HCT116 (cell line): ENCODE measurements at regions not wholly inside any gene's neighbourhood (a gene's known extent, or its start where the extent isn't known, plus 50 kb on each side); places are given as distances from the start of the nearest gene placed in this dataset.

Experiments used
- ATAC-seq: fragments of 200-7000 bp; cut with Tn5 transposase; 2 replicates; pipeline ENCODE4 v1.9.1; 2020; ENCODE audit warnings: mild to moderate bottlenecking, moderate library complexity
- BruUV-seq: library from RNA; stranded (reverse); fragments of 400-500 nt; replicated peaks from 2 replicates; lab custom pipeline; 2021; lab: Mats Ljungman, UMichigan
- CTCF ChIA-PET: fragments of 300-600 bp; sonication (Branson Sonifier 250); formaldehyde crosslinking; loops from one replicate; lab custom pipeline; 2021; ENCODE audit warnings: antibody characterized with exemption; lab: Charles Lee
- POLR2A ChIA-PET: fragments of 300-600, 350-600 bp; sonication (Branson Sonifier 250); formaldehyde crosslinking; loops from one replicate; lab custom pipeline; 2021; ENCODE audit warnings: antibody characterized with exemption; lab: Charles Lee
- RAD21 ChIA-PET, 2 experiments: fragments of 300-600 bp; sonication (Branson Sonifier 250); formaldehyde crosslinking; loops; one replicate each; lab custom pipeline; 2023; ENCODE audit warnings: low total read pairs in 2 of 2; ENCODE audit not compliant: uncharacterized antibody in 2 of 2, unreplicated experiment in 2 of 2, low non-redundant PET in 1 of 2; lab: Charles Lee
- DNase-seq: peaks from one replicate; pipeline ENCODE4 v3.0.0-alpha.2; 2010; ENCODE audit warnings: low read depth, low spot score
- H2AFZ ChIP-seq: fragments of 200-600 bp; shearing (Covaris generic), sonication (generic); 2 replicates; pipeline ENCODE4 v1.6.1; 2017; ENCODE audit warnings: low read depth, mixed run types, mixed read lengths, antibody characterized with exemption, low read length; ENCODE audit not compliant: poor library complexity, severe bottlenecking
- H3K27ac ChIP-seq: 2 replicates; pipeline ENCODE4 v1.5.1; 2012; ENCODE audit warnings: low read depth, low read length
- H3K27me3 ChIP-seq: fragments of 200-600 bp; sonication (generic); 2 replicates; pipeline ENCODE4 v1.6.1; 2016; ENCODE audit warnings: mixed run types, low read length, mixed read lengths; ENCODE audit not compliant: insufficient read depth
- H3K36me3 ChIP-seq, 2 experiments: fragments of 200-500 bp in 1 of 2; fragments of 200-600 bp in 1 of 2; sonication (Bioruptor generic) in 1 of 2; sonication (generic) in 1 of 2; 2 replicates each; pipeline versions ENCODE4 v1.5.1 to v1.6.1; 2014 to 2016; ENCODE audit warnings: low read length in 2 of 2, inconsistent platforms in 1 of 2, mixed read lengths in 1 of 2, mixed run types in 1 of 2; ENCODE audit not compliant: insufficient read depth in 2 of 2, control insufficient read depth in 1 of 2
- H3K4me1 ChIP-seq, 2 experiments: fragments of 200-600 bp in 1 of 2; sonication (generic) in 1 of 2; 2 replicates each; pipeline versions ENCODE4 v1.5.1 to v1.6.1; 2012 to 2017; ENCODE audit warnings: low read length in 2 of 2, inconsistent platforms in 1 of 2, mild to moderate bottlenecking in 1 of 2, mixed read lengths in 1 of 2, mixed run types in 1 of 2, moderate library complexity in 1 of 2; ENCODE audit not compliant: insufficient read depth in 2 of 2, control insufficient read depth in 1 of 2
- H3K4me2 ChIP-seq: fragments of 200-600 bp; sonication (generic); 2 replicates; pipeline ENCODE4 v1.6.1; 2017; ENCODE audit warnings: mixed run types, low read length, mixed read lengths
- H3K4me3 ChIP-seq, 2 experiments: fragments of 200-600 bp in 1 of 2; sonication (generic) in 1 of 2; replicated peaks in 1 of 2; 2 replicates each; pipeline ENCODE4 v1.5.1; 2011 to 2016; ENCODE audit warnings: low read length in 2 of 2, control low read depth in 1 of 2, low read depth in 1 of 2, mild to moderate bottlenecking in 1 of 2, mixed read lengths in 1 of 2, mixed run types in 1 of 2
- H3K79me2 ChIP-seq: fragments of 200-600 bp; sonication (generic); 2 replicates; pipeline ENCODE4 v1.6.1; 2017; ENCODE audit warnings: mild to moderate bottlenecking, mixed run types, low read length, moderate library complexity, mixed read lengths; ENCODE audit not compliant: insufficient read depth
- H3K9ac ChIP-seq: fragments of 200-600 bp; sonication (generic); 2 replicates; pipeline ENCODE4 v1.6.1; 2016; ENCODE audit warnings: low read length, mixed read lengths
- H3K9me2 ChIP-seq: fragments of 200-600 bp; sonication (generic), shearing (Covaris generic); 2 replicates; pipeline ENCODE4 v1.6.1; 2017; ENCODE audit warnings: mixed run types, mild to moderate bottlenecking, moderate library complexity; ENCODE audit not compliant: insufficient read depth
- H3K9me3 ChIP-seq, 2 experiments: fragments of 200-500 bp in 1 of 2; fragments of 200-600 bp in 1 of 2; sonication (Bioruptor generic) in 1 of 2; sonication (generic) in 1 of 2; 2 replicates each; pipeline ENCODE4 v1.6.1; 2014 to 2017; ENCODE audit warnings: low read length in 2 of 2, mixed read lengths in 2 of 2, inconsistent platforms in 1 of 2, low read depth in 1 of 2, mild to moderate bottlenecking in 1 of 2, mixed run types in 1 of 2, moderate library complexity in 1 of 2; ENCODE audit not compliant: control insufficient read depth in 1 of 2, insufficient read depth in 1 of 2
- H4K20me1 ChIP-seq: fragments of 200-600 bp; sonication (generic), shearing (Covaris generic); 2 replicates; pipeline ENCODE4 v1.6.1; 2017; ENCODE audit warnings: mixed run types, mild to moderate bottlenecking, moderate library complexity; ENCODE audit not compliant: insufficient read depth
- EGR1 ChIP-seq: IDR thresholded peaks from 2 replicates; pipeline ENCODE4 v1.6.1; 2012; ENCODE audit warnings: low read depth
- EZH2phosphoT487 ChIP-seq: fragments of 200-600 bp; IDR thresholded peaks from 2 replicates; pipeline ENCODE4 v1.6.1; 2018; ENCODE audit warnings: antibody characterized with exemption, borderline replicate concordance
- POLR2A ChIP-seq: IDR thresholded peaks from 2 replicates; pipeline ENCODE4 v1.7.0; 2011; ENCODE audit warnings: borderline replicate concordance; ENCODE audit not compliant: insufficient read depth, insufficient read length; ENCODE audit errors: extremely low read depth
- SIN3A ChIP-seq: IDR thresholded peaks from 2 replicates; pipeline ENCODE4 v1.6.1; 2012; ENCODE audit warnings: low read depth
- SP1 ChIP-seq: IDR thresholded peaks from 2 replicates; pipeline ENCODE4 v1.6.1; 2012; ENCODE audit warnings: low read depth
- TCF7L2 ChIP-seq: IDR thresholded peaks from 2 replicates; pipeline ENCODE4 v1.7.0; 2011; ENCODE audit warnings: borderline replicate concordance, inconsistent platforms; ENCODE audit not compliant: insufficient read depth, insufficient read length; ENCODE audit errors: extremely low read depth
- ZFX ChIP-seq: fragments of 450-650 bp; IDR thresholded peaks from 2 replicates; pipeline ENCODE4 v1.6.1; 2017
- ZNF274 ChIP-seq: fragments of 200-500 bp; sonication (Bioruptor generic); IDR thresholded peaks from 2 replicates; pipeline ENCODE4 v1.6.1; 2014; ENCODE audit warnings: mild to moderate bottlenecking, low read depth, low read length, inconsistent platforms
- intact Hi-C: fragments of 100-400 bp; cut with micrococcal nuclease; formaldehyde crosslinking; loops from 2 replicates; pipeline ENCODE4 v1.10.0; 2022
- TF ChIP-seq, protein P1 (sequence below): IDR thresholded peaks from 2 replicates; pipeline ENCODE4 v1.6.1; 2012; ENCODE audit warnings: low read depth
- TF ChIP-seq, protein P2 (sequence below): IDR thresholded peaks from 2 replicates; pipeline ENCODE4 v1.6.1; 2011; ENCODE audit warnings: mild to moderate bottlenecking, low read length, moderate library complexity; ENCODE audit not compliant: insufficient replicate concordance; ENCODE audit errors: extremely low read depth
- TF ChIP-seq, protein P3 (sequence below): IDR thresholded peaks from 2 replicates; pipeline ENCODE4 v1.6.1; 2012

DNA sequence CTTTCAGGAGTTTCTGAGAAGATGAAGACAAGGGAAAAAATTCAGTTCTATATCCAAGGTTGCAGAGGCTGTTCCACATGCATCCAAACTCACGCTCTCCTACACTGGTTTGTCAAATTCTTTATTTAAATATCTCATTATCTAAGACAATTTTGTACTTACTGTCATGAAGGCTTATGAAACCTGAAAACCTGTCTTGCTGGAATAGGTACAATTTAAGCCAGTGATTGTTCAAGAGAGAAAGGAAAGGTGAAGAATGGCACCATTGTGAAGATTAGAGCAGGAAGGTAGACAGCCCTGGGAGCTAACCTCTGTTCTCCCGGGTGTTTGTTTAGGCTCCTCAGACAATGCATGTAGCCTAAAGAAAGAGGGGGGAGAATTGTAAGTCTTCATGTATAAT lies 315.1 kb upstream of the PRKD1 start:
- Histone ChIP-seq H3K4me3 (no peak overlapping the region), H3K79me2 (no peaks in the 10 kb centered on the region), H3K27me3 (no peaks in the 10 kb centered on the region), H2AFZ (no peak overlapping the region), H3K9ac (no peak overlapping the region), H3K4me1 (no peaks in the 10 kb centered on the region), H4K20me1 (no peaks in the 10 kb centered on the region), H3K27ac (no peak overlapping the region), H3K36me3 (no peaks in the 10 kb centered on the region), H3K4me2 (no peak overlapping the region), H3K9me2 (no peaks in the 10 kb centered on the region), H3K9me3 (no peaks in the 10 kb centered on the region)
- DNase-seq, result no peak
- TF ChIP-seq, protein P1, sequence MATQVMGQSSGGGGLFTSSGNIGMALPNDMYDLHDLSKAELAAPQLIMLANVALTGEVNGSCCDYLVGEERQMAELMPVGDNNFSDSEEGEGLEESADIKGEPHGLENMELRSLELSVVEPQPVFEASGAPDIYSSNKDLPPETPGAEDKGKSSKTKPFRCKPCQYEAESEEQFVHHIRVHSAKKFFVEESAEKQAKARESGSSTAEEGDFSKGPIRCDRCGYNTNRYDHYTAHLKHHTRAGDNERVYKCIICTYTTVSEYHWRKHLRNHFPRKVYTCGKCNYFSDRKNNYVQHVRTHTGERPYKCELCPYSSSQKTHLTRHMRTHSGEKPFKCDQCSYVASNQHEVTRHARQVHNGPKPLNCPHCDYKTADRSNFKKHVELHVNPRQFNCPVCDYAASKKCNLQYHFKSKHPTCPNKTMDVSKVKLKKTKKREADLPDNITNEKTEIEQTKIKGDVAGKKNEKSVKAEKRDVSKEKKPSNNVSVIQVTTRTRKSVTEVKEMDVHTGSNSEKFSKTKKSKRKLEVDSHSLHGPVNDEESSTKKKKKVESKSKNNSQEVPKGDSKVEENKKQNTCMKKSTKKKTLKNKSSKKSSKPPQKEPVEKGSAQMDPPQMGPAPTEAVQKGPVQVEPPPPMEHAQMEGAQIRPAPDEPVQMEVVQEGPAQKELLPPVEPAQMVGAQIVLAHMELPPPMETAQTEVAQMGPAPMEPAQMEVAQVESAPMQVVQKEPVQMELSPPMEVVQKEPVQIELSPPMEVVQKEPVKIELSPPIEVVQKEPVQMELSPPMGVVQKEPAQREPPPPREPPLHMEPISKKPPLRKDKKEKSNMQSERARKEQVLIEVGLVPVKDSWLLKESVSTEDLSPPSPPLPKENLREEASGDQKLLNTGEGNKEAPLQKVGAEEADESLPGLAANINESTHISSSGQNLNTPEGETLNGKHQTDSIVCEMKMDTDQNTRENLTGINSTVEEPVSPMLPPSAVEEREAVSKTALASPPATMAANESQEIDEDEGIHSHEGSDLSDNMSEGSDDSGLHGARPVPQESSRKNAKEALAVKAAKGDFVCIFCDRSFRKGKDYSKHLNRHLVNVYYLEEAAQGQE, result no peak
- TF ChIP-seq TCF7L2 (no peak), ZFX (no peak)
- intact Hi-C loops, result no loop called here
- CTCF ChIA-PET, result no interaction called here
- ATAC-seq, result no peak
- RAD21 ChIA-PET, result no interaction called here
- BruUV-seq, result no TSS peak
- POLR2A ChIA-PET, result no interaction called here

DNA sequence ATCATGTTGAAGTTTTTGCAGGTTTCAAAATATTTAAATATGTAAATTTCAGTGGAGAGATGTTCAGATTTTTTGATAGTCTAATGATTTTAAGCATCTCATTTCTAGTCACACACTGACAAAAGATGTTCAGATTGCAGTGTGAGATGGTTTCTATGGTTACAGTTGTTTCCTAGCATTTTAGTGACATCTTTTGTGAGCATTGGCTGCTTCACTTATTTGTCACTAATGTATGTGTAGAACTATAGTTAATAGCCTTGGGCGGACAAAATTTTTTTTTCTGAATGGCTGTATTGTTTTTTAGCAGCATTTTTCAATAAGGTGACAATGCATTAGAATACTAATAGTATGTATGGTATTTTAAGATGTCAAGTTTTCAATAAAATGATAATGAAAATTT lies 315.6 kb upstream of the PRKD1 start:
- BruUV-seq, result no TSS peak
- Histone ChIP-seq H3K4me2 (no peak overlapping the region), H3K27me3 (no peaks in the 10 kb centered on the region), H3K9me2 (no peaks in the 10 kb centered on the region), H2AFZ (no peak overlapping the region), H3K79me2 (no peaks in the 10 kb centered on the region), H3K9me3 (no peaks in the 10 kb centered on the region), H3K36me3 (no peaks in the 10 kb centered on the region), H3K4me3 (no peak overlapping the region), H3K4me1 (no peaks in the 10 kb centered on the region), H3K27ac (no peak overlapping the region), H4K20me1 (no peaks in the 10 kb centered on the region), H3K9ac (no peak overlapping the region)
- ChIA-PET CTCF (no interaction called here), POLR2A (no interaction called here), RAD21 (no interaction called here)
- DNase-seq (no peak), ATAC-seq (no peak)
- intact Hi-C loops, result no loop called here
- TF ChIP-seq, protein P1, result no peak
- TF ChIP-seq, protein P2, sequence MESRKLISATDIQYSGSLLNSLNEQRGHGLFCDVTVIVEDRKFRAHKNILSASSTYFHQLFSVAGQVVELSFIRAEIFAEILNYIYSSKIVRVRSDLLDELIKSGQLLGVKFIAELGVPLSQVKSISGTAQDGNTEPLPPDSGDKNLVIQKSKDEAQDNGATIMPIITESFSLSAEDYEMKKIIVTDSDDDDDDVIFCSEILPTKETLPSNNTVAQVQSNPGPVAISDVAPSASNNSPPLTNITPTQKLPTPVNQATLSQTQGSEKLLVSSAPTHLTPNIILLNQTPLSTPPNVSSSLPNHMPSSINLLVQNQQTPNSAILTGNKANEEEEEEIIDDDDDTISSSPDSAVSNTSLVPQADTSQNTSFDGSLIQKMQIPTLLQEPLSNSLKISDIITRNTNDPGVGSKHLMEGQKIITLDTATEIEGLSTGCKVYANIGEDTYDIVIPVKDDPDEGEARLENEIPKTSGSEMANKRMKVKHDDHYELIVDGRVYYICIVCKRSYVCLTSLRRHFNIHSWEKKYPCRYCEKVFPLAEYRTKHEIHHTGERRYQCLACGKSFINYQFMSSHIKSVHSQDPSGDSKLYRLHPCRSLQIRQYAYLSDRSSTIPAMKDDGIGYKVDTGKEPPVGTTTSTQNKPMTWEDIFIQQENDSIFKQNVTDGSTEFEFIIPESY, result no peak
- TF ChIP-seq TCF7L2, result no peak
- TF ChIP-seq SP1, result no peak
- TF ChIP-seq, protein P3, sequence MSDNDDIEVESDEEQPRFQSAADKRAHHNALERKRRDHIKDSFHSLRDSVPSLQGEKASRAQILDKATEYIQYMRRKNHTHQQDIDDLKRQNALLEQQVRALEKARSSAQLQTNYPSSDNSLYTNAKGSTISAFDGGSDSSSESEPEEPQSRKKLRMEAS, result no peak
- TF ChIP-seq SIN3A, result no peak
- TF ChIP-seq EGR1, result no peak
- TF ChIP-seq EZH2phosphoT487, result no peak
- no peak for TF ChIP-seq ZNF274
- no peak for TF ChIP-seq POLR2A
